Gastrocnemius medialis (tissue), 4 donors: ENCODE measurements at regions not wholly inside any gene's neighbourhood (a gene's known extent, or its start where the extent isn't known, plus 50 kb on each side); places are given as distances from the start of the nearest gene placed in this dataset.

ENCODE experiments used
- POLR2A ChIP-seq, 2 donors: fragments of 450-650 bp; IDR thresholded peaks; one replicate each; pipeline ENCODE4 v1.6.1; 2017; ENCODE audit warnings: antibody characterized with exemption in 2 of 2, mild to moderate bottlenecking in 2 of 2, moderate library complexity in 2 of 2
- TF ChIP-seq, protein P1 (sequence below), 5 experiments: fragments of 450-650 bp in 3 of 5; fragments of 200-600 bp in 2 of 5; sonication (generic) in 2 of 5; IDR thresholded peaks in 4 of 5; conservative IDR thresholded peaks in 1 of 5; 1 replicate in 4 of 5; 2 replicates in 1 of 5; pipeline ENCODE4 v1.5.1; 2016 to 2019; ENCODE audit warnings: antibody characterized with exemption in 5 of 5, mild to moderate bottlenecking in 3 of 5, moderate library complexity in 3 of 5

DNA sequence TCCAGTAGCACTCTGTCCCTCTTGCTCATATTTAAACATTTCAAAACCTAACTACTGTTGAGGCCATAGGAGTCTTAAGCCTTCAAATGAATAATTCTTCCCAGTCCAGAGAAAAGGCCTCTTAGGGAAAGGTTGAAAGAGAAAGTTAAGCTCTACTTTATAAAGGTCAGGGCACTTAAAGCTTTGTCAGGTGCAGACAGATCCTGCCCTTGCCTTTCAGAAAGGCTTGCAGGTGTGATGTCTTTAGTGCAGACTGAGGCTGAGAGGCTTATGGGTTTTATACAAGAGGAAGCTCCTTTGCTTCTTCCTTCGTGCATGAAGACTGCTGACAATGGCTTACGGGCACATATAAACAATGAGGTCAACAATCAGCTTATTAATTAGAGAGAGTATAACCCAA, 105.0 kb upstream of the LINC00305 start:
- no peak for TF ChIP-seq POLR2A (IDR thresholded peaks at IDR 0.05)
- TF ChIP-seq, protein P1, sequence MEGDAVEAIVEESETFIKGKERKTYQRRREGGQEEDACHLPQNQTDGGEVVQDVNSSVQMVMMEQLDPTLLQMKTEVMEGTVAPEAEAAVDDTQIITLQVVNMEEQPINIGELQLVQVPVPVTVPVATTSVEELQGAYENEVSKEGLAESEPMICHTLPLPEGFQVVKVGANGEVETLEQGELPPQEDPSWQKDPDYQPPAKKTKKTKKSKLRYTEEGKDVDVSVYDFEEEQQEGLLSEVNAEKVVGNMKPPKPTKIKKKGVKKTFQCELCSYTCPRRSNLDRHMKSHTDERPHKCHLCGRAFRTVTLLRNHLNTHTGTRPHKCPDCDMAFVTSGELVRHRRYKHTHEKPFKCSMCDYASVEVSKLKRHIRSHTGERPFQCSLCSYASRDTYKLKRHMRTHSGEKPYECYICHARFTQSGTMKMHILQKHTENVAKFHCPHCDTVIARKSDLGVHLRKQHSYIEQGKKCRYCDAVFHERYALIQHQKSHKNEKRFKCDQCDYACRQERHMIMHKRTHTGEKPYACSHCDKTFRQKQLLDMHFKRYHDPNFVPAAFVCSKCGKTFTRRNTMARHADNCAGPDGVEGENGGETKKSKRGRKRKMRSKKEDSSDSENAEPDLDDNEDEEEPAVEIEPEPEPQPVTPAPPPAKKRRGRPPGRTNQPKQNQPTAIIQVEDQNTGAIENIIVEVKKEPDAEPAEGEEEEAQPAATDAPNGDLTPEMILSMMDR (IDR thresholded peaks at IDR 0.05 in 4 of 5, conservative IDR thresholded peaks at IDR 0.05 in 1 of 5): no peak
